ENCODE measurements at regions not wholly inside any gene's neighbourhood (a gene's known extent, or its start where the extent isn't known, plus 50 kb on each side); places are given as distances from the start of the nearest gene placed in this dataset.

- DNase-seq (ENCODE audit: low spot score) (no peak), ATAC-seq (ENCODE audit: low FRiP score) (no peak)
- no peak for TF ChIP-seq CTCF (IDR thresholded peaks at IDR 0.05)
These were observed 101.7 kb upstream of the ZNF521 start for GRCh38 chr18:25453556-25454269.

- ATAC-seq (ENCODE audit: low FRiP score) (no peak), DNase-seq (ENCODE audit: low spot score) (no peak)
- TF ChIP-seq CTCF (IDR thresholded peaks at IDR 0.05) = no peak
These were observed 99.2 kb upstream of the ZNF521 start for GRCh38 chr18:25451077-25451658.

- no peak for ATAC-seq (ENCODE audit: low FRiP score)
- no peak for TF ChIP-seq CTCF (IDR thresholded peaks at IDR 0.05)
- DNase-seq (ENCODE audit: low spot score) = no peak
These were observed 97.1 kb upstream of the ZNF521 start for GRCh38 chr18:25449046-25449445.

- no peak for TF ChIP-seq CTCF (IDR thresholded peaks at IDR 0.05)
- no peak for ATAC-seq (ENCODE audit: low FRiP score)
- DNase-seq (ENCODE audit: low spot score) = no peak
These were observed 95.0 kb upstream of the ZNF521 start for GRCh38 chr18:25446972-25447371.

GRCh38 chr18:25445430-25445829 lies 93.5 kb upstream of the ZNF521 start:
- ATAC-seq (ENCODE audit: low FRiP score) = no peak
- no peak for TF ChIP-seq CTCF (IDR thresholded peaks at IDR 0.05)
- DNase-seq (ENCODE audit: low spot score) = no peak

- TF ChIP-seq CTCF (IDR thresholded peaks at IDR 0.05) = no peak
- ATAC-seq (ENCODE audit: low FRiP score) (no peak), DNase-seq (ENCODE audit: low spot score) (no peak)
These were observed 91.8 kb upstream of the ZNF521 start for GRCh38 chr18:25443776-25444175.

- TF ChIP-seq CTCF (IDR thresholded peaks at IDR 0.05) = no peak
- ATAC-seq (ENCODE audit: low FRiP score) (no peak), DNase-seq (ENCODE audit: low spot score) (no peak)
These were observed 83.3 kb upstream of the ZNF521 start for GRCh38 chr18:25435149-25435782.

Data from omental fat pad (tissue), 3 donors.